ENCODE measurements at regions not wholly inside any gene's neighbourhood (a gene's known extent, or its start where the extent isn't known, plus 50 kb on each side); places are given as distances from the start of the nearest gene placed in this dataset.

GRCh38 chr6:165843568-165844113, 180.6 kb upstream of the PDE10A start:
- TF ChIP-seq CTCF (IDR thresholded peaks at IDR 0.05) (no peak), ZFX (IDR thresholded peaks at IDR 0.05; ENCODE audit: borderline replicate concordance) (no peak)
